Esophagus squamous epithelium (tissue), 4 donors: ENCODE measurements at regions not wholly inside any gene's neighbourhood (a gene's known extent, or its start where the extent isn't known, plus 50 kb on each side); places are given as distances from the start of the nearest gene placed in this dataset.

Experiments used
- POLR2A ChIP-seq, 4 donors: fragments of 450-650 bp; IDR thresholded peaks; one replicate each; pipeline ENCODE4 v1.6.1; 2017; ENCODE audit warnings: antibody characterized with exemption in 4 of 4, mild to moderate bottlenecking in 4 of 4, moderate library complexity in 3 of 4
- TF ChIP-seq, protein P1 (sequence below), 6 experiments: fragments of 450-650 bp in 4 of 6; fragments of 200-600 bp in 2 of 6; sonication (generic) in 2 of 6; IDR thresholded peaks; one replicate each; pipeline ENCODE4 v1.5.1; 2016 to 2019; ENCODE audit warnings: antibody characterized with exemption in 6 of 6, mild to moderate bottlenecking in 4 of 6, moderate library complexity in 4 of 6

- TF ChIP-seq, protein P1, sequence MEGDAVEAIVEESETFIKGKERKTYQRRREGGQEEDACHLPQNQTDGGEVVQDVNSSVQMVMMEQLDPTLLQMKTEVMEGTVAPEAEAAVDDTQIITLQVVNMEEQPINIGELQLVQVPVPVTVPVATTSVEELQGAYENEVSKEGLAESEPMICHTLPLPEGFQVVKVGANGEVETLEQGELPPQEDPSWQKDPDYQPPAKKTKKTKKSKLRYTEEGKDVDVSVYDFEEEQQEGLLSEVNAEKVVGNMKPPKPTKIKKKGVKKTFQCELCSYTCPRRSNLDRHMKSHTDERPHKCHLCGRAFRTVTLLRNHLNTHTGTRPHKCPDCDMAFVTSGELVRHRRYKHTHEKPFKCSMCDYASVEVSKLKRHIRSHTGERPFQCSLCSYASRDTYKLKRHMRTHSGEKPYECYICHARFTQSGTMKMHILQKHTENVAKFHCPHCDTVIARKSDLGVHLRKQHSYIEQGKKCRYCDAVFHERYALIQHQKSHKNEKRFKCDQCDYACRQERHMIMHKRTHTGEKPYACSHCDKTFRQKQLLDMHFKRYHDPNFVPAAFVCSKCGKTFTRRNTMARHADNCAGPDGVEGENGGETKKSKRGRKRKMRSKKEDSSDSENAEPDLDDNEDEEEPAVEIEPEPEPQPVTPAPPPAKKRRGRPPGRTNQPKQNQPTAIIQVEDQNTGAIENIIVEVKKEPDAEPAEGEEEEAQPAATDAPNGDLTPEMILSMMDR (IDR thresholded peaks at IDR 0.05) = no peak
- TF ChIP-seq POLR2A (IDR thresholded peaks at IDR 0.05) = no peak
Observed at GRCh38 chr5:18159331-18159730, 525.1 kb downstream of the TAF11L14 start.
